NCI-H2196 (cell line): ENCODE measurements at regions not wholly inside any gene's neighbourhood (a gene's known extent, or its start where the extent isn't known, plus 50 kb on each side); places are given as distances from the start of the nearest gene placed in this dataset.
"Not testable (repeated sequence)": the region's sequence is repeated elsewhere in the genome, so short reads cannot be mapped to it uniquely, and the experiment has no call there.

Experiments used
- DNase-seq: peaks from one replicate; lab custom pipeline; 2025; ENCODE audit not compliant: unreplicated experiment; lab: John Stamatoyannopoulos, UW

GRCh38 chr9:85487872-85488271 lies 253.9 kb downstream of the AGTPBP1 start:
- DNase-seq: no peak

- DNase-seq: no peak
These were observed 257.5 kb downstream of the AGTPBP1 start for GRCh38 chr9:85484235-85484634.

- no peak for DNase-seq
These were observed 258.5 kb downstream of the AGTPBP1 start for GRCh38 chr9:85483208-85483607.

GRCh38 chr9:85479305-85479704 lies 262.4 kb downstream of the AGTPBP1 start:
- DNase-seq: no peak

GRCh38 chr9:85478847-85479246 lies 262.9 kb downstream of the AGTPBP1 start:
- no peak for DNase-seq

GRCh38 chr9:85474896-85475295 lies 266.9 kb downstream of the AGTPBP1 start:
- DNase-seq: not testable (repeated sequence)

- DNase-seq: no peak
These were observed 270.0 kb downstream of the AGTPBP1 start for GRCh38 chr9:85471791-85472190.

GRCh38 chr9:85469041-85469440 lies 272.7 kb downstream of the AGTPBP1 start:
- no peak for DNase-seq

- DNase-seq: no peak
These were observed 274.9 kb downstream of the AGTPBP1 start for GRCh38 chr9:85466834-85467233.

GRCh38 chr9:85458114-85458864 lies 283.5 kb downstream of the AGTPBP1 start:
- not testable (repeated sequence) for DNase-seq

- DNase-seq: no peak
These were observed 287.9 kb downstream of the AGTPBP1 start for GRCh38 chr9:85453850-85454249.

GRCh38 chr9:85452841-85453240 lies 288.9 kb downstream of the AGTPBP1 start:
- DNase-seq: no peak

GRCh38 chr9:85451680-85452079 lies 290.1 kb downstream of the AGTPBP1 start:
- DNase-seq: no peak

- DNase-seq: no peak
These were observed 295.9 kb downstream of the AGTPBP1 start for GRCh38 chr9:85445887-85446286.

GRCh38 chr9:85444243-85444642 lies 297.5 kb downstream of the AGTPBP1 start:
- DNase-seq: no peak

- no peak for DNase-seq
These were observed 298.6 kb downstream of the AGTPBP1 start for GRCh38 chr9:85443190-85443598.

GRCh38 chr9:85439791-85440190 lies 302.0 kb downstream of the AGTPBP1 start:
- no peak for DNase-seq

- not testable (repeated sequence) for DNase-seq
These were observed 307.8 kb downstream of the AGTPBP1 start for GRCh38 chr9:85433956-85434355.

GRCh38 chr9:85433551-85433950 lies 308.2 kb downstream of the AGTPBP1 start:
- not testable (repeated sequence) for DNase-seq

- no peak for DNase-seq
These were observed 308.7 kb downstream of the AGTPBP1 start for GRCh38 chr9:85433046-85433445.

- no peak for DNase-seq
These were observed 309.2 kb downstream of the AGTPBP1 start for GRCh38 chr9:85432599-85432998.

- DNase-seq: no peak
These were observed 310.2 kb downstream of the AGTPBP1 start for GRCh38 chr9:85431339-85432102.
